MM.1S (cell line): ENCODE measurements at regions not wholly inside any gene's neighbourhood (a gene's known extent, or its start where the extent isn't known, plus 50 kb on each side); places are given as distances from the start of the nearest gene placed in this dataset.

Source experiments
- CTCF ChIP-seq: fragments of 300-600 bp; sonication (generic); IDR thresholded peaks from 2 replicates; pipeline ENCODE4 v1.5.1; 2016; ENCODE audit warnings: antibody characterized with exemption, low read length, mixed read lengths
- EZH2 ChIP-seq: fragments of 300-600 bp; sonication (generic); optimal IDR thresholded peaks from 2 replicates; pipeline ENCODE3; 2017; ENCODE audit warnings: low read depth, mild to moderate bottlenecking, antibody characterized with exemption, low read length, mixed read lengths

GRCh38 chr13:22130254-22130653 lies 459.4 kb downstream of the FGF9 start:
- no peak for TF ChIP-seq CTCF
- TF ChIP-seq EZH2, result no peak
